Fibroblast of lung (primary cell): ENCODE measurements at regions not wholly inside any gene's neighbourhood (a gene's known extent, or its start where the extent isn't known, plus 50 kb on each side); places are given as distances from the start of the nearest gene placed in this dataset.

ENCODE experiments used
- DNase-seq, 2 donors: peaks; one replicate each; pipeline versions ENCODE4 v3.0.0 to v3.0.0-alpha.2; 2010; ENCODE audit warnings: low read depth in 2 of 2
- H2AFZ ChIP-seq: 2 replicates; pipeline ENCODE4 v1.5.1; 2012; ENCODE audit warnings: low read length, control low read depth, inconsistent platforms
- H3K27ac ChIP-seq: 2 replicates; pipeline ENCODE4 v1.5.1; 2011; ENCODE audit warnings: low read length, control low read depth; ENCODE audit not compliant: insufficient read depth
- H3K27me3 ChIP-seq: 2 replicates; pipeline ENCODE4 v1.5.1; 2011; ENCODE audit warnings: mild to moderate bottlenecking, low read length; ENCODE audit not compliant: control insufficient read depth, insufficient read depth
- H3K36me3 ChIP-seq: 2 replicates; pipeline ENCODE4 v1.5.1; 2011; ENCODE audit warnings: low read length; ENCODE audit not compliant: control insufficient read depth, insufficient read depth
- H3K4me1 ChIP-seq: 2 replicates; pipeline ENCODE4 v1.5.1; 2011; ENCODE audit warnings: low read length; ENCODE audit not compliant: control insufficient read depth, insufficient read depth; ENCODE audit errors: extremely low read depth
- H3K4me2 ChIP-seq: 2 replicates; pipeline ENCODE4 v1.5.1; 2011; ENCODE audit warnings: low read length, control low read depth; ENCODE audit not compliant: insufficient read depth; ENCODE audit errors: extremely low read depth
- H3K4me3 ChIP-seq, 4 experiments: fragments of 200-600 bp in 1 of 4; sonication (generic) in 1 of 4; replicated peaks in 1 of 4; 2 replicates each; pipeline ENCODE4 v1.5.1; 2011 to 2016; ENCODE audit warnings: low read length in 4 of 4, low read depth in 3 of 4, mild to moderate bottlenecking in 3 of 4, control low read depth in 2 of 4, inconsistent platforms in 1 of 4, mixed read lengths in 1 of 4; ENCODE audit not compliant: insufficient read depth in 1 of 4; ENCODE audit errors: control extremely low read depth in 1 of 4
- H3K79me2 ChIP-seq: 2 replicates; pipeline ENCODE4 v1.5.1; 2012; ENCODE audit warnings: mild to moderate bottlenecking, low read length, inconsistent platforms; ENCODE audit not compliant: control insufficient read depth, insufficient read depth
- H3K9ac ChIP-seq: 2 replicates; pipeline ENCODE4 v1.5.1; 2011; ENCODE audit warnings: mild to moderate bottlenecking, low read length, control low read depth; ENCODE audit not compliant: insufficient read depth
- H3K9me3 ChIP-seq: 2 replicates; pipeline ENCODE4 v1.5.1; 2012; ENCODE audit warnings: low read depth, low read length; ENCODE audit not compliant: control insufficient read depth, insufficient read depth
- H4K20me1 ChIP-seq: 2 replicates; pipeline ENCODE4 v1.5.1; 2011; ENCODE audit warnings: low read length; ENCODE audit not compliant: control insufficient read depth, insufficient read depth; ENCODE audit errors: extremely low read depth
- CTCF ChIP-seq, 2 donors: IDR thresholded peaks in 1 of 2; conservative IDR thresholded peaks in 1 of 2; 1 replicate in 1 of 2; 2 replicates in 1 of 2; pipeline ENCODE4 v1.5.1; 2011 to 2012; ENCODE audit warnings: low read length in 2 of 2, control low read depth in 1 of 2, inconsistent platforms in 1 of 2, low read depth in 1 of 2, mild to moderate bottlenecking in 1 of 2
- EZH2 ChIP-seq: IDR thresholded peaks from 2 replicates; pipeline ENCODE4 v1.5.1; 2012; ENCODE audit warnings: low read length, control low read depth, mild to moderate bottlenecking; ENCODE audit errors: missing control alignments

GRCh38 chr4:57265831-57266582 is 155.8 kb upstream of the IGFBP7 start:
- Histone ChIP-seq H3K9ac (no peak overlapping the region), H3K4me3 (no peak overlapping the region), H3K9me3 (no peaks in the 10 kb centered on the region), H4K20me1 (no peaks in the 10 kb centered on the region), H3K4me1 (no peaks in the 10 kb centered on the region), H3K4me2 (no peak overlapping the region), H3K79me2 (no peaks in the 10 kb centered on the region), H3K36me3 (no peaks in the 10 kb centered on the region), H3K27ac (no peak overlapping the region), H3K27me3 (no peaks in the 10 kb centered on the region), H2AFZ (no peak overlapping the region)
- peak in 1 of 2 donors; percentile 10 for DNase-seq
- TF ChIP-seq CTCF (conservative IDR thresholded peaks at IDR 0.05 in 1 of 2, IDR thresholded peaks at IDR 0.05 in 1 of 2; ENCODE audit: low read depth in 1 of 2, low read length in 2 of 2) (no peak), EZH2 (no peak)

- Histone ChIP-seq H3K27me3 (no peaks in the 10 kb centered on the region), H3K36me3 (no peaks in the 10 kb centered on the region), H3K79me2 (no peaks in the 10 kb centered on the region), H3K9ac (no peak overlapping the region), H3K4me1 (no peaks in the 10 kb centered on the region), H3K27ac (no peak overlapping the region), H3K9me3 (no peaks in the 10 kb centered on the region), H3K4me3 (no peak overlapping the region), H3K4me2 (no peak overlapping the region), H4K20me1 (no peaks in the 10 kb centered on the region), H2AFZ (no peak overlapping the region)
- DNase-seq = no peak
- no peak for TF ChIP-seq CTCF (conservative IDR thresholded peaks at IDR 0.05 in 1 of 2, IDR thresholded peaks at IDR 0.05 in 1 of 2; ENCODE audit: low read depth in 1 of 2, low read length in 2 of 2)
- TF ChIP-seq EZH2 = no peak
These were observed 144.6 kb upstream of the IGFBP7 start for GRCh38 chr4:57254754-57255153.

- Histone ChIP-seq H3K4me1 (no peaks in the 10 kb centered on the region), H3K4me2 (no peak overlapping the region), H4K20me1 (no peaks in the 10 kb centered on the region), H3K79me2 (no peaks in the 10 kb centered on the region), H3K27me3 (no peaks in the 10 kb centered on the region), H2AFZ (no peak overlapping the region), H3K4me3 (no peak overlapping the region), H3K9ac (no peak overlapping the region), H3K9me3 (no peaks in the 10 kb centered on the region), H3K27ac (no peak overlapping the region), H3K36me3 (no peaks in the 10 kb centered on the region)
- TF ChIP-seq EZH2 (no peak), CTCF (conservative IDR thresholded peaks at IDR 0.05 in 1 of 2, IDR thresholded peaks at IDR 0.05 in 1 of 2; ENCODE audit: low read depth in 1 of 2, low read length in 2 of 2) (no peak)
- peak in 1 of 2 donors; percentile 86 for DNase-seq
These were observed 138.9 kb upstream of the IGFBP7 start for GRCh38 chr4:57249083-57249482.
